HG03025 (cell line): ENCODE measurements at regions not wholly inside any gene's neighbourhood (a gene's known extent, or its start where the extent isn't known, plus 50 kb on each side); places are given as distances from the start of the nearest gene placed in this dataset.

Source experiments
- ATAC-seq: cut with Tn5 transposase; IDR thresholded peaks from one replicate; pipeline ENCODE4 v1.9.1; 2021; ENCODE audit warnings: mild to moderate bottlenecking, moderate library complexity; ENCODE audit not compliant: unreplicated experiment, low FRiP score

DNA sequence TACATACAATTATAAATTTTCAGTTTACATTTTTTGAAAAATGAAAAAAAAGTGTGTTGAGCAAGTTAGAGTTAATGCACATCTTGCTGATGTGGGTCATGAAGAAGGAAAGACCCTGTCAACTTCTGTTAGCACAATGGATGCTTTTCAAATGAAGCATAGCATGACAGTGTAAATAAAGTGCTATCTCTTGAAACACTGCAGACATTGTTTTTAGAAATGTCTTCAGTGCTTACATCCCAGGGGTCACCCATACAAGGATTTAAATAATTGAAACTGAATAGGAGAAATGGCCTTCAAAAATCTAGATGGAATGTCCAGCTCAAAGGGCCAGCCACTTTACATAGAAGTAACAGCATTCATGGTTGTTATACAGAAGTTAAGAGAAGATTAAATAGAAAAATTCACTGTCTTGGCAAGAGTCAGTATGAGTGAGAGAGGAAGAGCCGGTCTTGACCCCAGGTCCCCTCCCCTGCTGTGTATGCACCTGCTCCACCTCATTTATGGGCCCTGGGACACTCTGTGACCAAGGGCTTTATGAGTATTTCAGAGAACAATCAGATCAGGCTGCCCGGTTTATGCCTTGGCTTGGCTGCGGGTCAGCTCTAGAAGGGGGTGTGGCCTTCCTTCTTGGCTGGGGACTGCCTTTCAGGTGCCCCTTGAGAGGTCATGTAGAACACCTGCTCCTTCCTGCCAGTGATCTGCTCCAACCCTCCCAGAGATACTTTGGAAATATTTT, 237.7 kb upstream of the TMEM72 start:
- ATAC-seq = no peak

DNA sequence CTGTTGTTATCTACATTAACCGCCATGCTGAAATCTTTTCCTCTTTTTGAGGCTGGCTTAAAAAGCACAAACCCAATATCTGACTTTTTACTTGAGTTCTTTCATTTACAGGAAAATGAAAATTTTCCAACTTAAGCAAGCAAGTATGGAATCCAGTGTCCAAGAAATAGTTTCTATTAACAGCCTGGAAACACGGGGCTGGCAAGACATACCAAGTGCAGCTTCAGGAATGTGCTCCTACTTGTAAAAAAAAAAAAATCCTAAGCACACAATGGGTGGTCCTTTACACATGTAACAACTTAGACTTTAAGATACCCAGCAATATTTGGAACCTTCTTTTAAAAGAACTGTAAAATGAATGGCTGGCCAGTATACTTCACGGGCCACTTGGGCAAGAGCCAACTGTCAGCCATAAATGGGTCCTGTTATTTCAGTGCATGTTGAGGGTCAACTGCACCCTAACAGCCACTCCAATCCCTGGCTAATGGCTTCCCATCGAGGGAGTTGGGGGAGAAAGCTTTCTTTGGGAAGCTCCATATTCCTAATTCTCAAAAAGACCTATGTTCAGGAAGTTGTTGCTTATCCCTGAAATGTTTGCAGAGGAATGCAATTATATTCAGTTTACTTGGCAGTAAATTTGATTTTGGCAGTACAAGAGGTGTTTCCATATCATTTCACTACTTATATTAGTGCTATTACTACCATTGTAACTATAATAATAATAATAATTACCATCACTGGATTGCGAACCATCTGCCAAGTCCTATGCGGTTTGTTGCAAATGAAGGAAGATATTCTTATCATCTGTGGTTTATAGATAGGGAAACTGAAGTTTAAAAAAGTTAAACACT, 236.4 kb upstream of the TMEM72 start:
- ATAC-seq = no peak

DNA sequence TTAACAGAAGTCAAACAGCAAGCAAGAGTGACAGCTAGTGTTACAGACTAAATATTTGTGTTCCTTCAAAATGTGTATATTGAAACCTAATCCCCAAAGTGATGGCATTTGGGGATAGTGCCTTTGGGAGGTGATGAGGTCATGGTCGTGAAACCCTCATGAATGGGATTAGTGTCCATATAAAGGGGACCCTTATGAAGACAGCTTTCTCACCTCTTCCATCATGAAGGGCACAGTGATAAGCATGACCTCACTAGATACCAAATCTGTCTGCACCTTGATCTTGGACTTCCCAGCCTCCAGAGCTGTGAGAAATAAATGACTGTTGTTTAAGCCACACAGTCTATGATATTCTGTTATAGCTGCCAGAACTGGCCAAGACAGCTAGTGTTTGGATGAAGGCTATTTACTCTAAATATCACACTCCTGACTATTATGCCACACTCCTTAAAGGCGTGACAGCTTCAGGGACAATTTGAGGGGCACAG, 235.7 kb upstream of the TMEM72 start:
- ATAC-seq = no peak

DNA sequence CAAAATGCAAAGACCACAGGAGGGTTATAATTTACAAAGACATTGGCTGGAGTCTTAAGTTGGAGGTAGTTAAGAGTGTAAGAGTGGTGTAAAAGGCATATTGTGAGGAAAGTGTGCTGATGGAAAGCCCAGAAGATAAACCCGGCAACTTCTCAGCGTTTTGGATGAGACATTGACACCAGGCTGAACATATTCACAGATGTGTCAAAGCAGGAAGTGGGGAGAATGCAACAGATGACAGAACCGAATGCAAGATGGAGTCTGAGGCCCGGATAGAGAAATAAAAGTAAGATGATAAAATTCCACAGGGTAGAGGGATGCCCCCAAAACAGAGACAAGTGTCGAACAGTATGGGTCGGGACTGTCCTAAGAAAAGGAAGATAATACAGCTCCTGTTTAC, 230.4 kb upstream of the TMEM72 start:
- ATAC-seq = no peak

DNA sequence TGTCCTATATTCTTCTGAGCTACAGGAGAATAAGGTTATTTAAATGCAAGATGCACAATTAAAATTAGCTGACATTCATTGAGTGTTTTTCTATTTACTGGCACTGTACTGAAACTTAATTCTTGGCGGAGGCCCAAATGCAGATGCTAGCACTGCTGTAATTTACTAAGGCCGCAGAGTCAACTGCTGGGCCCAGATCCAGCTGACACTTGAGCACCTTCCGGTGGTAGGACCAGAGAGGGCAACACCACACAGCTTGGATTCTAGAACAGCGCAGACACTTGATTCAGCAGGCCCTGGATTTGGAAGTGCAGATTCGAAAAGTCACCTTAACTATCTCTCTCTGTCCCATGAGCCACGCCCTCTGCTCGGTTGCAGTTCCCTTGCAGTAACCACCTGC, 228.6 kb upstream of the TMEM72 start:
- no peak for ATAC-seq

DNA sequence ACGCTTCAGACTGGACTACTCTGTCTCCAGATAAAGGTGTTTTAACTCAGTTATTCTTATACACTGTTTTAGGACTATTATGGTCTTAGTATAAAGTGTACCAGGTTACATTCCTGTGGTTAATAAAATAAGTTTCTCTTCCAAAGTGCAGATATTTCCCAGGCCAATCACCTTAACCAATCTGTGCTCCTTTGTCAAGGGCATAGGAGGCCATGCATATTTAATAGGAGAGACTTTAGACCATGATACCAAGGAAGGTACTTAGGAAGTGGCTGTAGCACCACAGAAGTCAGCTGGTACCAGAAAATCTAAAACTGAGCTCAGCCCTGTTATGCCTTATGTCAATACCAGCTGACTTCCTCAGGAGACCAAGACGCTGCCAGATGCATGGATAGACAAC, 226.5 kb upstream of the TMEM72 start:
- ATAC-seq = no peak

DNA sequence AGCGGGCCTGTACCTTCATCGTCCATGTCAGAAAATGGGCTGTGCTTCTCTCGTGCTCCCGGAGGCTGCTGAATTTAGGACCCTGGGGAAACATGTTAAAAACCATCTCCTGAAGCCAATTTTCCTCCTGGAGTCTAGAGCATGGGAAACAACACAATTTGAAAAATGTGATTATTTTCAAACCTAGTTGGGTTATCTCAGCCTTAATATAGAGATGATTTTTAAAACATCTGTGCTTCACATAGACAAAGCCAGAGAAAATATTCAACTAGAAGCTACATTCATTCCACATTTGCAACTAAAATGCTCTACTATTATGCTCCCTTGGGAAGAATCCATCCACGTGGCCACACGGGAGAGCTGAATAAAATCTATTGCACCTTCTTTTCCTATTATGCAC, 225.9 kb upstream of the TMEM72 start:
- no peak for ATAC-seq

DNA sequence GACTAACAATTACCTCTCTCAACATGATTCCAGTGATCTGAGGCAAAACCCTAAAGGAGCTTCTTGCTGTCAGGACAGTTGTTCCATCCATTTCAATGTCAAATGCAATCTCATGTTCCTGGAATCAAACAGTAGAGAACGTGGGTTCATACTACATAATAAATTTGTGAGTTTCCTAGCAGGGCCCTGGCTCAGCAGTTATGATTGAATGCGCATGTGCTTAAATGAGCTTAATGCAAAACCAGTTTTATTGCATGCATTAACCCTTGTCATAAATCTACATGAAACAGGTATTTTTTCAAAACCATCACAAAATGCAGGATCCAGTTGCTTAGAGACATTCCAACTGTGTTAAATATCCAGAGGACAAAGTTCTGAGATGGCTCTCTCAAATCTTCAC, 225.4 kb upstream of the TMEM72 start:
- ATAC-seq = no peak

DNA sequence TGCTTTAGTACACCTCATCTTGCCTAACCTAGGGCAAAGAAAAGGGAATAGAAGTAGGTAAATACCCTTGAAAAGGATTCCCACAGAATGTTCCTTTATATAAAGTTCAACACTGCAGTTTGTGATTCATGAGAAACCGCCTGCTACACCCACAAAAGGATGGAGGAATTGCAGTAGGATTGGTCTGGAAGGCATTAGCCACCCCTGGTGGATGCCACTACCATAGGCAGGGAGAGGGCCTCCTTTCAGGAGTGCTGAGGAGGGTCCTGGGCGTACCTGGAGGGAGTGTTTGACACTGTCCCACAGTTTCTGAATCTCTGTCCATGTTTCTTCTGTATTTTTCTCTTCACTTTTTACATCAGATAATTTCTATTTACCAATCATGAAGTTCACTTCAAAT, 221.8 kb upstream of the TMEM72 start:
- ATAC-seq = no peak

DNA sequence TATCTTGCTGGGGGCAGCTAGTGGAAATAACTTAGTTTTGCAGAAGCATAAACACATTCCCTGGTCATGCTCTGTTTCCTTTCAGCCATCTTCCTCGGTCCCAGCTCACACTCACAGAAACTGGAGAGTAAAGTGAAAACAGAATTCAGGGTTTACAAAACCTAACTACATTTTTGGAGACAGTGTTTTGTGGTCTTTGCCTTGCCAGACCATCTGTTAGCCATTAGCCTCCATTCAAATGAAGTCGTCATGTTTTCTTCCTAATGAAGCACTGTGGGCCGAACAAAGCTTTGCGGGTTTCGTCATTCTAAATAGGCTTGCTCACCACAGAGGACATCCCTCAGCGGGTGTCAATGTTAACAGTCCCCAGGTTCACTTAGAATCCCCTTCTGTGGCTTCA, 214.6 kb upstream of the TMEM72 start:
- no peak for ATAC-seq

DNA sequence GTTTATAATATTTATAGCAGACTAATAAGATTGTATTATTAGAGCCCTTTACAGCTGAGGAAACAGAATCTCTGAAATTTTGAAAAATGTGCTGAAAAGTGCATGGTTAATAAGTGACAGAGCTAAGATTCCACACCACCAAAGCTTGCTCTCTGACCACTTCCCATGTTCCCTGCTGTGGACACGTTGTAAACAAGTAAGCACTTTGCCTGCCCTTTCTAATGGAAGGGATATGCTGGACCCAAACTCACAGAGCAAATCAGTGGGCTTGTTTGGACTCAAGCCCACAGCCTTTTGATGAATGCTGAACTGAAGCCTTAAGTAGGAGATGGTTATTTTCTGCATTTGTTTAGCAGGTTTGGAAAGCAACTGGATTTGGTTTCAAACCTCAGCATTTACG, 214.0 kb upstream of the TMEM72 start:
- no peak for ATAC-seq

DNA sequence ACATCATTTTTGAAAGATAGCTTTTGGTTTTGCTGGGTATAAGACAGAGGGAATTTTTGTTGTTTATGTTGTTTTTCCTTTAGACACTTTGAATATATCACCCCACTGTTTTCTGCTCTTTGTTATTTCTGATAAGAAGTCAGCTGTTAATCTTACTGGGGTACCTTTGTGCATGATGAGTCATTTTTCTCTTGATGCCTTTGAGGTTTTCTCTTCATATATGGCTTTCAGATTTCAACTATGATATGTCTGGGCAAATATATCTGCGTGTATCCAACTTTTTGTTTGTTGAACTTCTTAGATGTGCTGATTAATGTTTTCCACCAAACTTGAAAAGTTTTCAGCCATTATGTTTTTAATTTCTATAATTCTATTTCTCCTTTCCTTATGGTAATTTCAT, 208.6 kb upstream of the TMEM72 start:
- ATAC-seq = no peak

DNA sequence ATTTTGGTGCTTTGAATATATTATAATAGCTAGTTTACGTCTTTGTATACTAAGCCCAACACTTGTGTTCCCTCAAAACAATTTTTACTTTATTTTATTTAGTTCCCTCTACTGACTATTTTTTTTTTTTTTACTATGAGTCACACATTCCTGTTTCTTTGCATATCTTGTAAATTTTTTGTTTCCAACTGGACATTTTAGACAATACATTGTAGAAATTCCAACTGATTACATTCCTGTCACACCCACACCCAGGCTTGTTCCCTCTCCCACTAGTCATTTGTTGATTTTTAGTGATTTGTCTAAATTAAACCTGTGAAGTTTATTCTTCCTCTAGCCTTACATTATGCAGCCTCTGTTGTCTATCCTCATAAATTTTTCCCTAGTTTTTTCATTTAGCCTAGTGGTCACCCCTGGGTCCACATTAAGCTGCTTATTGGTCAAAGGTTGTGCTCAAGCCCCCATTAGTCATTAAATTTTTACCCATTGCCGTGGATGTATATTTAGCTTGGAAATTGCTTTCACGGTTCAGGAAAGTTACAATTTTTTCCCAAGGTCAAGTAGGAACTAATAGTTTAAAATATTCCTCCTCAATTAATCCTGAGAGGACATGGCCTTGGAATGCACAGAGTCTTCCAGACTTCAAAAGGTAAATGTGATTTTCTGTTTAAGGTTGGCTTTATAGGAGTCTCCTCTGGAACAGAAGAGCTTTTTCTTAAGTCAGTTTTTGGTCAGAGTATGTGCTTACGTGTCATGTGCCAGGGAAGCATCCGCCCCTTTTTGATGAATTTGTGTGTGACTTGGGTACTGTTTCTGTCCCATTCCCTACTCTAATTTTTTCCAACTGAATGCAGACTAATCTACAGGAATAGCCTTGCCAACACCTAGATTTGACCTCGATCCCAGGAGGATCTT, 207.6 kb upstream of the TMEM72 start:
- no peak for ATAC-seq

DNA sequence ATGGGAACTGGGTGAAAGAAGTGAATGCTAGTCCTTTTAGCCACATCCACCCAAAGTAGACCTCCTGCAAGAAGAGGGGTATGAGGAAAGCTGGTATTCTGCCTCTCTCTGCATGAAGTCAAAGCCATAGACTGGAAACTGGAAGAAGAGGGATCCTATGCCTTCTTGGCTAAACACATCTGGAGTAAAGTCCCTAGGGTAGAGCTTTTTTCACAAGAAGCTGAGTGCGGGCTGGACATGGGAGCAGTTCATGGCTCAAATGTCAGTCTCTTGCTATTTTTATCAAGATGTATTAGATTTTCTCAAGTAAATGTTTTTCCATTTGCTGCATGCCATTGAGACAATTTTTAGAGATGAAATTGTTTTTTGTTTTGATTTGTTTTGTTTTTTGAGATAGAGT, 206.5 kb upstream of the TMEM72 start:
- ATAC-seq = no peak

DNA sequence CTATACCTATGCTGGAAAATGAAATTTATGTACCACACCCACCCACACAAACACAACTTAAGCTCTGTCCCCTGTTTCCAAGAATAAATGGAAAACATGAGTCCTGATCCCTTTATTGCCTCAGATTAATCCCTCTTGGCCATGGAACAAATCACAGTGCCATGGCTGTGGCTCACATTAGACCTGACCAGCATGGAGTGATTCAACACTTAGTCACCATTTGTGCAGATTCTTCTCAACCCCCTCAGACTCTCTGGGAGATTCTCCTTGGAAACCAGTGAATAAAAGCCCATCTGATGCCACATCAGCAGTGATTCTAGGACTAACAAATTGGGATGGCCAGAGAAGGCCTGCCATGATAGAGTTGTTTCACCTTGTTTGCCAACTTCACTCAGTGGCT, 204.4 kb upstream of the TMEM72 start:
- ATAC-seq = no peak

DNA sequence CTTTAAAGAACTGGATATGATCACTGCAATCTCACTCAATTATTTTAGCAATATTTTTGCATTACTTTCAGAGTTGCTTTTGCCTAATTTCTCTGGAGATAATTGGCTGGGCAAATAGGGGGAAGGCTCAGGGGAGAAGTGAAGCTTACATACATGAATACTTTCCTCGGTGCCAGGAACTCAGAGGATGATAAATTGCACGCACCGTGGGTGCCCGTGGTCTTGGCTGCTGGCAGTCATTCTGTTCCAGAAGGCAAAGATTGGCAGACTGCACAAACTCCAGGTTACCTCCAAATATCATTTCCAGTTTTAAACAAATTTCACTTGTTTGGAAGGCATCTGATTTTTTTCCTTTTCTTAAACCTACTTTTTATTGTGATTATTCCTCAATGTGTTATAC, 197.8 kb upstream of the TMEM72 start:
- ATAC-seq = no peak

DNA sequence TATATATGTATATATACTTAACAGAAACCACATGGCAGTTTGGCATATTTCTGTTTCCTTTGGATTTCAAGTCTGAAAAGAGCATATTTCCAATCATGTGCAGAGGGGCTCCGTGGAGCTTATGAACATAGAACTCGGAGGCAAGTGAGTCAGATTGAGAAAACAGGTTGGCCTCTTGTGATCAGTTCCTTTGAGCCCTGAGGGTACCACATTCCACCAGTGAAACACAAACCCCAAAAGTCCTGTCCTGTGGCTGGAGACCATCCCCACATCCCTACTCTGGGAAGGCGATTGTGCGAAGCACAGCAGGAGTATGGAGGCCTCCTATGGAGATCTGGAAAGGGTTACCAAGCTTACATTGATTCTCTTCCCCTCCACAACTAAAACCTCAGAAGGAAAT, 196.7 kb upstream of the TMEM72 start:
- ATAC-seq = no peak

DNA sequence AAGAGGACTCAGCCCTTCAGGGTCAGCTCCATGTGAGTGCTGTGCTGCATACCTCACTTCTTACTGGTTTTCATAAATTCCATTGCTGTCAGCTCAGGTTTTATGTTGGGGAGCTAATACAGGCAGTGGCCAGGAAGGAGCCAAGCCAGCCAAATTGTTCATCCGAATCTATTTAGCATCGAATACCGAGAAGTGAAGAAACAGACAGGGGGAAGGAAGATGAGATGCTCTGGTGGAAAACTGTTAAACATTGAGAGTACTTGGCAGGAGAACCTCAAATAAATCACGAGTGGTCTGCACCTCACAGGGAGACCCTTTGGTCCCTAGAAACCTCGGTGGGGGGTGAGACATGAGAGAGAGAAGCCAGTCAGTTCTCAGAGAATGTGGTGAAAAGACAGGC, 196.0 kb upstream of the TMEM72 start:
- ATAC-seq = no peak

DNA sequence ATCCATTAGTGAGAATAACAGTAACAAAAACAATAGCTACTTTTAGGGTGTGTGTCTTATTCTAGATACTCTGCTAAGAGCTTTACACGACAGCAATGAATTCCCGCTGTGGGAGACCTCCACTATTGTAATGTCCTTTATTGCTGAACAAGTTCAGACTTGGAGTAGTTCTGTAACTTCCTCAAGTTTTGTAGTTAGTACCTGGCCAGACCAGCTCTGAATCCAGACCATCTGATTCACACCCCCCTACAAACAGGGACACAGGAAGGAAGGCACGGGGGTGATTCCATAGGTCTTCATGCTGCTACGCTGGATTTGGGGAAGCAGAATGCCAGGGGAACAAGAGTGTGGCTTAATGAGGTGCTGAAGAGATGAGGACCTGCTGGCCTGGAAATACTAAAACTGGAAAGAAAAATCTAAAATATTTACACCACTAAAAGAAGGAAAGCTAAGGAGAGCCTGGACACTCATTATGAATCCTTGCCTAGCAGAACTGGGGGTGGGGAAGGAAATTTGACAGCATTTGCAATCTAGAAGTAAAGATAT, 194.6 kb upstream of the TMEM72 start:
- no peak for ATAC-seq

DNA sequence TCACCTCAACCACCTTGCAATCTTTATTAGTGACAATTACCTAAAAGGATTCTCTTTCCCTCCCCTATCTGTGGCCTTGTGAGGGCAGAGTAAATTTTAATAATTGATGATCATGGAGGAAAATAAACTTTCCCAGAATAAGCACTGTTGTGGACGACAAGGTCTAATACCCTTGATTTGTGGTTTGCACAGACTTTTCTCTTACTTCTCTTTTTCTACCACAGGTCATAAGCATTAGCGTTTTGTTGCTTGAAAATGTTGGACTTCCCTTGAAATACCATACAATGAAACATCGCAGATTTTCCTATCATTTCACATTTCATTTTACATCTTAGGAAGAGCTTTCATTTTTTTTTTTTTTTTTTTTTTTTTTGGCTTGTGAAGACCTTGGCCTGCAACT, 188.1 kb upstream of the TMEM72 start:
- no peak for ATAC-seq
